EL (cell line): ENCODE measurements at regions not wholly inside any gene's neighbourhood (a gene's known extent, or its start where the extent isn't known, plus 50 kb on each side); places are given as distances from the start of the nearest gene placed in this dataset.

ENCODE experiments used
- DNase-seq: peaks from one replicate; pipeline ENCODE4 v3.0.0-alpha.2; 2016

- DNase-seq: no peak
Measured at GRCh38 chr7:116310141-116310540, 99.8 kb downstream of the TES start.

GRCh38 chr7:116311259-116311658 lies 100.9 kb downstream of the TES start:
- DNase-seq: no peak

GRCh38 chr7:116311816-116312471 lies 101.6 kb downstream of the TES start:
- DNase-seq: no peak

- peak; percentile 78 for DNase-seq
Measured at GRCh38 chr7:116315293-116315692, 105.0 kb downstream of the TES start.

GRCh38 chr7:116315803-116316202 lies 105.5 kb downstream of the TES start:
- DNase-seq: no peak

GRCh38 chr7:116316838-116317628 lies 106.7 kb downstream of the TES start:
- peak; percentile 99 for DNase-seq

- DNase-seq: peak; percentile 71
Measured at GRCh38 chr7:116317907-116318306, 107.6 kb downstream of the TES start.

- DNase-seq: peak; percentile 57
Measured at GRCh38 chr7:116322541-116322940, 112.2 kb downstream of the TES start.

GRCh38 chr7:116324582-116324981 lies 114.2 kb downstream of the TES start:
- no peak for DNase-seq

- DNase-seq: no peak
Measured at GRCh38 chr7:116325517-116325916, 115.2 kb downstream of the TES start.

GRCh38 chr7:116327135-116327534 lies 116.8 kb downstream of the TES start:
- DNase-seq: no peak

GRCh38 chr7:116327752-116328151 lies 117.4 kb downstream of the TES start:
- DNase-seq: peak; percentile 98

GRCh38 chr7:116328161-116328560 lies 117.8 kb downstream of the TES start:
- DNase-seq: no peak

- DNase-seq: no peak
Measured at GRCh38 chr7:116329686-116330503, 119.6 kb downstream of the TES start.

- DNase-seq: peak; percentile 41
Measured at GRCh38 chr7:116331020-116331419, 120.7 kb downstream of the TES start.

GRCh38 chr7:116332766-116333165 lies 122.4 kb downstream of the TES start:
- DNase-seq: no peak

GRCh38 chr7:116334555-116334954 lies 124.2 kb downstream of the TES start:
- DNase-seq: no peak

GRCh38 chr7:116337018-116337417 lies 126.7 kb downstream of the TES start:
- no peak for DNase-seq

- no peak for DNase-seq
Measured at GRCh38 chr7:116337800-116338199, 127.5 kb downstream of the TES start.

GRCh38 chr7:116339564-116339963 lies 129.2 kb downstream of the TES start:
- no peak for DNase-seq

GRCh38 chr7:116340201-116340847 lies 130.0 kb downstream of the TES start:
- peak; percentile 57 for DNase-seq

GRCh38 chr7:116340943-116341907 lies 130.9 kb downstream of the TES start:
- DNase-seq: no peak
